T47D (cell line): ENCODE measurements at regions not wholly inside any gene's neighbourhood (a gene's known extent, or its start where the extent isn't known, plus 50 kb on each side); places are given as distances from the start of the nearest gene placed in this dataset.

Source experiments
- DNase-seq, 2 experiments: peaks; one replicate each; pipeline versions ENCODE4 v3.0.0 to v3.0.0-alpha.2; 2011 to 2012; ENCODE audit warnings: low read depth in 1 of 2, low spot score in 1 of 2
- JUND ChIP-seq: IDR thresholded peaks from 2 replicates; pipeline ENCODE4 v1.6.1; 2012; ENCODE audit warnings: low read depth
- in situ Hi-C: cut with HindIII; loops from 2 replicates; pipeline ENCODE4 v1.10.0; 2016; ENCODE audit warnings: low sequenced_read_pairs, low pct_unique_long_range_greater_than_20kb

DNA sequence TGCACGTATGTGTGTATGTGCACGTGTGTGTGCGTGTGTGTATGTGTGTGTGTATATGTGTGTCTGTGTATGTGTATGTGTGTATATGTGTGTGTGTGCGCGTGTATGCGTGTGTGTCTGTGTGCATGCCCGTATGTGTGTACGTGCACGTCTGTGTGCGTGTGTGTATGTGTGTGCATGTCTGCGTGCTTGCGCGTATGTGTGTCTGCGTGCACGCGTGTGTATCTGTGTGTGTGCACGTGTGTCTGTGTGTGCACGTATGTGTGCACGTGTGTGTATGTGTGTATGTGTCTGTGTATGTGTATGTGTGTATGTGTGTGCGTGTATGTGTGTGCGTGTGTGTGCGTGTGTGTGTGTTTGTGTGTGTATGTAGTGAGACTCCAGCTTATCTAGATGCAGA lies 97.5 kb upstream of the SPATS2L start:
- DNase-seq, result no peak
- in situ Hi-C loops, result no loop called here
- TF ChIP-seq JUND, result no peak

DNA sequence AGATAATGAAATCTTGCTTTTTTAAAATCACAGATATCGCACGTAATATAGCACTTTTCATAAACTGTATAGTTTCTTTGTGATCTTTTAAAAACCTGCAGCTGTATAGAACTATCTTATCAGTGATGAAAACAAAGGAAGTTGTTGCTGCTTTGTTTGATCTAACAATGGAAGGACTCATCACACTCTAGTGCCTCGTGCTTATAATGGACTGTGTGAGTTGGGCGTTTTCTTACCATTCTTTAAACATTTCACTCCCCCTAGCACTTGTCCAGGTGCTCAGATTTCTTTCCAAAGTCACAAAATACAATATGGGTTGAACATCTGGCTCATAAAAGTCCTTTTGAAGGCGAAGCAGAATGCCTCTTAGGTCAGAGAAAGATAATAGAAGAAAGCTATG lies 94.8 kb upstream of the SPATS2L start:
- TF ChIP-seq JUND, result no peak
- in situ Hi-C loops, result no loop called here
- no peak for DNase-seq

DNA sequence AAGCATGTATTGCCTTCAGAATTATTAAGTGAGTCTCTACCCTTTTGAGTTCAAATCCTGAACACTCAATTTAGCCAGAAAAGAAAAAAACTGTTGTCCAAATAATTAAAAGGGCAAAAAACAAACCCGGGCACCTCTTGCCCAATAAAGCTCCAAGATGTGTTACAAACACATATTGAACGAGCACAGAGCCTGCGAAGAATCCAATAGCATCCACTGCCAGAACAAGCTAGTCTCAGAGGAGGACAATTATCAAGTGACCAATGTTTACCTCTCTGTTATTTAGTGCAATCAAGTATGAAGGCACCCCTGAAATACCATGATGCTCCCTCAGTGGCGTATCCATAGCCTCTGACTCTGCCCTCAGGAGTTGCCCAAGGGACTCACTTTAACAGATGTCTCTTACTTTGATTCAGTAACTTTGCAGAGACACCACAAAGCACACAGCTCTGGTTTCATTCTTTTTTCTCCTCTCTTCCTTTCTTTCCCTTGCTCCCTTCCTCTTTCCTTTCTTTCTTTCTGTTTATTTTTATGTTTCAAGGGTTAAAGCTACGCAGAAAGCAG lies 93.5 kb upstream of the SPATS2L start:
- no peak for DNase-seq
- in situ Hi-C loops, result no loop called here
- no peak for TF ChIP-seq JUND

DNA sequence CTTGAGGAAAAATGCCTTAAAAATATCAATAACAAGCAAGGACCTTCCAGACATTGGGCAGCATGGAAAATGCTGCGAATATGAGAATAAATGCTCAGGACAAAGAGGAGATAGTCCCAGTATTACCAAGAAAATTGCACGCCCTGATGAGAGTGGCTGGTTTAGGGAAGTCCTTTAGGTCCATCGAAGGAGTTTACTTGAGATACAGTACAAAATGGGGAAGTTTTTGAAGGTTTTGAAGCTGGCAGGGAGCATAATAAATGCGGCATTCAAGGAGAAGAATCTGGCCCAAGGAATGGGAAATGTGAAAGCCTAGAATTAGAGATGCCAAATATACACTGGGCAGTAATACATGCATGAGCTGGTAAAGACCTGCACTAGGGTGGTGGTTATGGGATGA lies 90.2 kb upstream of the SPATS2L start:
- TF ChIP-seq JUND, result no peak
- in situ Hi-C loops, result no loop called here

DNA sequence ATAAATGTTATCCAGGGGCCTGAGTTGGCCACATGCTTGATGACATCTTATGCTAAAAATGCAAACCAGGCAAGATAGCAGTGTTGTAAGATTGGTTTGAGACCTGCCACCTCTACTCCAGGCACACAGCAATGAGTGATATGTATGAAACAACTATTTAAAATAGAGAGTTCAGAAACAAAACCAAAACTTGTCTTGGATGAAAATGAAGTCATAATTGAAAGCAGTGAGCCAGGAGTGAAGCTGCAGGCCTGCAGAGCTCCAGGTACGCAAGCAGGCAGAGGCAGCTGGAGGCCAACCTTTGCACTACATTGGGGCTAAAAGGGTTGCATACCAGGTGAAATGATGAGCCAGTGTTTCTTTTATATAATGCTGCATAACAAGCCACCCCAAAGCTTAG lies 89.2 kb upstream of the SPATS2L start:
- no peak for TF ChIP-seq JUND
- in situ Hi-C loops, result no loop called here
- DNase-seq, result no peak

More for the DNA sequence above, 90.2 kb upstream of the SPATS2L start:
- DNase-seq, result no peak

DNA sequence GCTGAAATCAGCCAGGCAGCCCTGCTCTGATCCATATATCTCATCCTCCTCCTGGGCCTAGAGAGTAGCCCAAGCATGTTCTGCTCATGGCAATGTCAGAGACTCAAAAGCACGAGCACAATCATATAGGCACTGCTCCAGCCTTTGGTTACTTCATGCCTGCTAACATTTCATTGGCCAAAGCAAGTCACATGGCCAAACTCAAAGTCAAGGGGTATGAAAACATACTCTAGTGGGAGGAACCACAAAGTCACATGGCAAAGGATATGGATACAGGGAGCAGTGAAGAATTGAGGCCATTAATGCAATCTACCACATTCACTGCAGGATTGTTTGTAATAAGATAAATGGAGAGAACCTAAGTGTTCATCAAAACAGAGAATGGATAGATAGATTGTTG lies 87.8 kb upstream of the SPATS2L start:
- in situ Hi-C loops, result no loop called here
- TF ChIP-seq JUND, result no peak
- DNase-seq, result no peak

DNA sequence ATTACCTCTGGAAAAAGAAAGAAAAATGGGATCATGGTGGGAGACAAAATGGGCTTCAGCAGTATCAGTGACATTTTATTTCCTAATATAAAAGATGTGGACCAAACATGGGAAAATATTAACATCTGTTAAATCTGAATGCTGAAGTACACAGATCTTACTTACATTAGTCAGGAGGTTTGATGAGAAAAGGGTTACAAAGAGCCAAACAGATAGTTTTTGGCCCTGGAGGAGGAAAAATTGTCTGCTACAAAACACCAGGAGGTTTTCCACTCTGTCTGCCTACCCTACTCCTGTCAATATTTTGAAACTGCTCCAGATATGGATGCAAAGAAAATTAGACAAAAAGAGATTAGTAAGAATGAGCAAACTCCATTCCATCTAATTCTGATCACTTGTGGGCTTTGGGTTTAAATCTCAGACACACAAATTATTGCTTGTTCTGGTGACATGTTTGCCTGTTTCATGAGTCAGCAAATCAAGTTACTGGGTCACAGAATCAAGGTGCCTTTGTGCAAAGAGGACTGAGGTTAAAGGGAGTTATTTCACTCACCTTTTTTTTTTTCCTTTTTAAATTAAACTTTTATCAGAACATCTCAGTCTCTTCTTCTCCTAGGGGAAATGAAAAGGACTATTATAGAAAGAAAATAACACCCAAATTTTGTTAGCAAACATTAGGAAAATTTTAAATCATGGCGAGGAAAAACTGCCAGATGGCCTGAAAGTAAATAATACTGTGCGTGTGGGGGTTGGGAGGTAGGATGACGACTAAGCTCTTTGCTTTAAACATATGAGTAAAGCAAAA lies 87.0 kb upstream of the SPATS2L start:
- TF ChIP-seq JUND, result no peak
- DNase-seq, result no peak
- in situ Hi-C loops, result no loop called here

DNA sequence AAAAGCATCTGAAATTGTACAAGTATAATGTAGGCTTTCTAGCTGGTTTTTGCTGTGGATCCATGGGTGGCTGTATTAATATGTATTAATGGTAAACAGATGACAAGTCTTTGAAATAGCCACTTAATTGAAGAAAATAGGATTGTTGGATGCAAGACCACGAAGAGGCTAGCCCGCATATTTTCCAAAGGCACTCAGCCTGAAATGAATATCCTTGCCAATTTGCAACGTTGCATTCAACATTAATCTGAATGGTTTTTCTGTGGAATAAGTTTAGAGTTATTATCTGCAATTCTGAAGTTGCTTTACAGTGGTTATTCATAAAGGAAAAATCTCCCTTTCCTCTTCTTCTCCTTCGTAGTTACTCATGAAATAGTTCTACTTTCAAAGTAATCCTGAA lies 86.2 kb upstream of the SPATS2L start:
- no peak for DNase-seq
- in situ Hi-C loops, result no loop called here
- no peak for TF ChIP-seq JUND

DNA sequence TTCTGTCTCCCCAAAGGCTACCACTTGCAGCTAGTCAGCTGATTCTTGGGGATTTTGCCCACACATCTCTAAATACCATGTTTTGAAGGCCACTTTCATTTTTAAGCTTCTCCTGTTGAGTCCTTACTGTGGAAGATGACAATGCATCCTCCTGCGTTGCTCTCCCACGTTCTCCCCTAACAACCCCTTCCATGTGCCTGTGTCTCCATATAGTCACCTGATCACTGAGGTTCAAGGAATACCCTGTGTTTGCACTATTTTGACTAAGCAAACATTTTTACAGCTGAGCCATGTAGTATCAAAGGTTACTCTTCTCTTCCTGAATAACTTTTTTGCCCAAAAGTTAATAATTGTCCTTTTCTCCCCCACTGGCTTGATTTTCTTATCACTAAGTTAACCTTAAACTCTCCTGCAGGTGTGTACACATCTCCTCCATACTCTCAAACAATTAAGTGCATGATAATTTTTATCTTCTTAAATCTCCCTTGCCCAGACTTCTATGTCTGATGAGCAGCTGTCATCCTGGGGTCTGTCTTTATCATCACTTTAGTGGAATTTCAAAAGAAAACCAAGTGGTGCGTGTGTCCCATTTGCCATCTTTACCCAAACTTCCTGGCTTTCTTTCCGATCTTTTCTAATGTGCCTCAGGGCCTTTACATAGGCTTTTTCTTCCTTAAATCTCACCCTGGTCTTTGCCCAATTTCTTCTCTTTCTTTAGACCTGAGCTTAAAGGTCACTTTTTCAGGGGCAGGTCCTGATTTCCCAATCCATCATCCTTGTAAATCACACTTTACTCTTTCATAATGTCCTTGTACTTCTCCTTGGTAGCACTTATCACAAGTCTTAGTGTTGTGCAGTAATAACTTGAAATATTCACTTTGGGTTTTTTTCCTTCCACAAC lies 85.2 kb upstream of the SPATS2L start:
- in situ Hi-C loops, result no loop called here
- TF ChIP-seq JUND, result no peak
- no peak for DNase-seq

DNA sequence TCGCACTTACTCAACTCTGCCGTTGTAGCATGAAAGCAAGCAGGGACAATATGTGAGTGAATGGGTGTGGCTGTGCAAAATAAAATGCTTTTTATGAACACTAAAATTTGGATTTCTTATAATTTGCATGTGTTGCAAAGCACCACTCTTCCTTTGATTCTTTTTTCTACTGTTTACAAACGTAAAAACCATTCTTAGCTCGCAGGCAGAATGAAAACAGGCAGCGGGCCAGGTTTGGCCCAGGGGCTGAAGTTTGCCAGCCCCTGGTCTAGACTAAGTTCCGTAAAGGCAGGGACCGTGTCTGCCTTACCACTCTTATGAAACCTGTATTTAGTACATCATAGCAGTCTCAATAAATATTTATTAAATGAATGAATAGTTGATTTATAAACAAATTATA lies 83.7 kb upstream of the SPATS2L start:
- in situ Hi-C loops, result no loop called here
- no peak for DNase-seq
- TF ChIP-seq JUND, result no peak

DNA sequence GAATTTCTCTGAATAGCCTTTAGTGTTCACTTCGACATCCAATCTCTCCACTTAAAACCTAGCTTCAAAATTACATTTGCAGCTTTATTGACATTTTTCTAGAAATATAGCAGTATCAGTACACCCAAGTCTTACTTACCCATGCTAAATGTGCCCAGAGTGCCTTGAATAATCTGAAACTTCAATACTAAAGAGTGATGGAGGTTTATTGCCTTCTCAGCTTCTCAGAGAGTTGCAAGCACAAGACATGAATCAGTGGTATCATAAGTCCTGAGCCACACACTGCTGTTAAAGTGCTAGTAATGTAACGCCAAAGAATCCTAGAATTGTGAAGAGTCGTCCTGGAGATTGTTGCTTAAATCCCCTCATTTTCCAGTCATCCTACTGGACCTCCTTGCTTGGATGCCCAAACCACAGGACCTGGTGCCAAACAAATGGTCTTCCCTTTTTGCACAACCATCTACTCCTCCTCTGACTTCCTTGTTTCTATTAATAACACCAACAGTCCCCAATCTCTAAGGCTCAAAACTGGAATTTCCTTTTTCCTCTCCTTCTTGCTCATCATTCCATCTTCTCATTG lies 83.2 kb upstream of the SPATS2L start:
- no peak for DNase-seq
- in situ Hi-C loops, result no loop called here
- no peak for TF ChIP-seq JUND

DNA sequence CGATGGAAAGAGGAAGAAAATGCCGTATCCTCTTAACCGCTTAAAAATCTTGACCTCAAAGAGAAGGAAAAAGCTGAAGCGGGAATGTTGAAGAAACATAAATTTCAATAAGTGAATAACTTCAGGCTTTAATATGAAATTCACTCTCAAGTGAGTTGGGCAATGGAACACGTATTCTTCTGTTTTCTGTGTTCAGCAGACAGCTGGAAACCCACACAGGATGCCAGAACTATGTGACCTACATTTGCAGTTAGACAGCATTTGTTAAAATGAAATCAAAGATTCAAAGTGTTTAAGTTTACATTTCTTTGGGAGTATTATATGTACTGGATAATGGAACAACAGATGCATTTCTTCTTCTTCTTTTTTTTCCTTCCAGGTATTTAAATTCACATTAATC lies 80.5 kb upstream of the SPATS2L start:
- no peak for TF ChIP-seq JUND
- no peak for DNase-seq
- in situ Hi-C loops, result no loop called here
